H7 (cell line): ENCODE measurements at regions not wholly inside any gene's neighbourhood (a gene's known extent, or its start where the extent isn't known, plus 50 kb on each side); places are given as distances from the start of the nearest gene placed in this dataset.

Experiments used
- DNase-seq: peaks from one replicate; pipeline ENCODE4 v3.0.0; 2012
- H3K27me3 ChIP-seq: 2 replicates; pipeline ENCODE4 v1.6.0; 2011; ENCODE audit warnings: mild to moderate bottlenecking, low read length; ENCODE audit not compliant: control insufficient read depth, insufficient read depth
- H3K36me3 ChIP-seq: replicated peaks from 2 replicates; pipeline ENCODE4 v1.5.1; 2011; ENCODE audit warnings: low read length; ENCODE audit not compliant: control insufficient read depth, insufficient read depth
- H3K4me3 ChIP-seq: 2 replicates; pipeline ENCODE4 v1.5.1; 2011; ENCODE audit warnings: low read depth, mild to moderate bottlenecking, control low read depth, low read length, moderate library complexity; ENCODE audit not compliant: insufficient read depth

- no peak for DNase-seq
- H3K27me3 ChIP-seq: no peaks in the 10 kb centered on the region
- H3K36me3 ChIP-seq: no peaks in the 10 kb centered on the region
- H3K4me3 ChIP-seq: no peak overlapping the region
Measured at GRCh38 chr18:5618047-5618688, 74.4 kb upstream of the EPB41L3 start.

GRCh38 chr18:5611221-5611620 is 67.4 kb upstream of the EPB41L3 start:
- Histone ChIP-seq H3K27me3 (no peaks in the 10 kb centered on the region), H3K36me3 (no peaks in the 10 kb centered on the region), H3K4me3 (no peak overlapping the region)
- DNase-seq: no peak

- DNase-seq: no peak
- no peaks in the 10 kb centered on the region for H3K36me3 ChIP-seq
- no peaks in the 10 kb centered on the region for H3K27me3 ChIP-seq
Measured at GRCh38 chr18:5608846-5609245, 65.0 kb upstream of the EPB41L3 start.

GRCh38 chr18:5606951-5607350 is 63.2 kb upstream of the EPB41L3 start:
- Histone ChIP-seq H3K4me3 (no peak overlapping the region), H3K27me3 (no peaks in the 10 kb centered on the region), H3K36me3 (no peaks in the 10 kb centered on the region)
- DNase-seq: no peak

More at GRCh38 chr18:5608846-5609245, 65.0 kb upstream of the EPB41L3 start:
- no peak overlapping the region for H3K4me3 ChIP-seq

- Histone ChIP-seq H3K4me3 (no peak overlapping the region), H3K36me3 (no peaks in the 10 kb centered on the region), H3K27me3 (no peaks in the 10 kb centered on the region)
- DNase-seq: no peak
Measured at GRCh38 chr18:5604778-5605177, 61.0 kb upstream of the EPB41L3 start.

DNA sequence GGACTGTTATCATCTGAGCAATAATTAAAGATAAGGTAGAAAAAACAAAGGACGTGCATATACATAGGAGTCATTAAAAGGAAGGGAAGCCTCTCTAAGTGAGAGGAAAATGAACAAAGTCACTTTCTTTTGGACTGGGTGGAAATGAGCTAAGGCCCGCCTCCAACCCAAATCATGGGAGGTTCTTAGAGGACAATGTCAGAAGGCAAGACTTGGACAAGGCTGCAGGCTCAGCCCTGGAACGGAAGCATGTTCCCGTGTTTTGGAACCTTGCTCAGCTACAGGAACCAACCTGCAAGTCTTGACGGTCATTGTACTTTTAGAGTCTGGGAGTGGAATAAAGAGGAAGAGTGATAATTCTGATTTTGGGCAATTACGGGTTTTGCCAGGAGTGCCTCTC is 59.4 kb upstream of the EPB41L3 start:
- no peak for DNase-seq
- Histone ChIP-seq H3K36me3 (no peaks in the 10 kb centered on the region), H3K4me3 (no peak overlapping the region), H3K27me3 (no peaks in the 10 kb centered on the region)

DNA sequence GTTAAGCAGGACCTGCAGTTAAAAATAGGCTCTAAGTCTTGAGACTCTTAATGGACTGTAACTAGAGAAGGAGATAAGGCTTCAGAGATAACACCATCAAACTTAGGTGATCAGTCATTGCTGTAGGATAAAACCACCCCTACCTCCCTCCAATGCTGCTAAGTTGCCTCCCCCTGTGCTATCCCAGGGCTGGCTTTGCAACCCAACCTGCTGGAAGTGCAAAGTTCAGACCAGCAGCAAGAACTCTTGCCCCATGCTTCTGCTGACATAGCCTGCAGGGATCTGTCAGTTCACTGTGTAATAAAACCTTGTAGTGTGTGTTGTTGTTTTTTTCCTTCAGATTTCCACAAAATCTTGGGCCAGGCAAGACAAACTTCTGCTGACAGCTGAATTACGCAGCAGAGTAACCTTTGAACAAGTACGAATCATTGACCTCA is 57.4 kb upstream of the EPB41L3 start:
- no peak for DNase-seq

DNA sequence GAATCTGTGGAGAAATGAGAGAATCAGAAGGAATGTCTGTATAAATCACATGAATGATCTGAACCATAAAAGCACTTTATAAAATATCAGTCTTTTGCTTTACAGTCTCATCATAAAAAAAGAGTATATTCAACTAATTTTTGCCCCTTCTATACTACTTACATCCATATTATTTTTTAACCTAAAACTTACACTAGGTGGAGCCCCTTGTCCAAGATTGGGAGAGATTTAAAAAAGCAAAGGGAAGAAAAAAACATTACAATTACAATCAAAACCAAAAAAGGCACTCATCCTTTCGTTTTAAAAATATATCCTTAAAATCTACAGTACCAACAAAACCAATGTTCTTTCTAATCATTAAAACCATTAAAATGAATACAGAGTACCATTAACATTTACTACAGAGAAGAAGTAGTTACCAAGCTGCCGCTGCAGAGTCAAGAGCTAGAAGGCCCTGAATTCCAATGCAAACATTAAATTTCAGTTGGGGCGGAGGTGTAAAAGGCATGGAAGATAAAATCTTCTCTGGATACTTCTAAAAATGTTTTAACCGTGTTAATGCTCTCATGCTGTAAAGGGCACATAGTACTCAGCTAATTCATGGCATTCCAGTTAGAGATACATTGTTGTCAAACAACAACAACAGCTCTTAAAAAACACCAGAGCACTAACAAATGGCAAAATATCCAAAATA is 56.7 kb upstream of the EPB41L3 start:
- no peak for DNase-seq
- Histone ChIP-seq H3K4me3 (no peak overlapping the region), H3K27me3 (no peaks in the 10 kb centered on the region), H3K36me3 (no peaks in the 10 kb centered on the region)

More for the DNA sequence above, 57.4 kb upstream of the EPB41L3 start:
- H3K4me3 ChIP-seq: no peak overlapping the region
- H3K27me3 ChIP-seq: no peaks in the 10 kb centered on the region
- H3K36me3 ChIP-seq: no peaks in the 10 kb centered on the region

DNA sequence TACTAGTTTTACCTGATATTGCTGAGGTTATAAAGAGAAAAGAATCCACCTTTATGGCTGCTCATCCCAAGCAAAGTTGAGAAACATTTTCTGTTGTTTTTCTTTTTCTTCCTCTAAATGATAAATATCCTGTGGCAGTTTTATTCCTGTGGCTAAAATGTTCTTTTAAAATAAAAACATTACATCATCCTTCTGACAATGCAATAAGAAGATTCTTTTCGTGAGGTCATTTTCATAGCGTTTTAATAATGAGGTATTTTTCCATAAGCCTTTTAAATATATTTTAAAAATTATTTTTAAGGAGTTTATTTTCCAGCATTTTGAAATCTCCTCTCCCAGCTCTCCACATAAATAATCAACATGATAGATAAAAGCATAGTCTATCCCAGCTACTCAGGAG is 52.8 kb upstream of the EPB41L3 start:
- H3K36me3 ChIP-seq: no peaks in the 10 kb centered on the region
- H3K4me3 ChIP-seq: no peak overlapping the region
- H3K27me3 ChIP-seq: no peaks in the 10 kb centered on the region
- DNase-seq: no peak
